ENCODE measurements at regions not wholly inside any gene's neighbourhood (a gene's known extent, or its start where the extent isn't known, plus 50 kb on each side); places are given as distances from the start of the nearest gene placed in this dataset.

DNA sequence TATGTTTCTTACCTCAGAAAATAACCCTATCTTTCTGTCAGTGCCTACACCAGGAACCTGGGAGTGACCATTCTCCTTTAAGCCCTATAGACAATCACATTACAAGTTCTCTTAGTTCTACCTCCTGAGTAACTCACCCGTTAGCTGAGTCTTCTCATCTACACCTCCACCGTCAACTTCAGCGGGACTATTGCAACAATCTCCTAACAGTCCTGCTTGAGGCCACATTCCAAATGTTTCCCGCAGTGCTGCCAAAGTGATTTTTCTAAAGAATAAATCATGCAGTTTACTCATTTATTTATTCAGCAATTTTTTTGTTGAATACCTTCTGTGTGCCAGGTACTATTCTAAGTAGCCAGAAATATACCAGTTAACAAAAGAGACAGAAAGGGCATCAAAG, 285.0 kb upstream of the GRIP1 start:
- no peak for DNase-seq (ENCODE audit: low spot score)

DNA sequence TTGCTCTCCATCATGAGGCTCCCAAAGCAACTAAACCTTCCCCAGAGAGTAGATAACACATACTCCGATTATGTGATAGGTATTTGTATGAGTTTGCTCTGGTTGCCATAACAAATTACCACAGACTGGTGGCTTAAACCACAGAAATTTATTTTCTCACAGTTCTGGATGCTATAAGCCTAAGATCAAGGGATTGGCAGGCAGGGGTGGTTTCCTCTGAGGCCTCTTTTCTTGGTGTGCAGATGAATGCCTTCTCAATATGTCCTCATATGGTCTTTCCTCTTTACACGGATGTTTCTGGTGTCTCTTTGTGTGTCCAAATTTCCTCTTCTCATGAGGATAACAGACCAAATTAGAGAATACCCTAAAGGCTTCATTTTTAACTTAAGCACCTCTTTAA, 285.8 kb upstream of the GRIP1 start:
- DNase-seq (ENCODE audit: low spot score): no peak

DNA sequence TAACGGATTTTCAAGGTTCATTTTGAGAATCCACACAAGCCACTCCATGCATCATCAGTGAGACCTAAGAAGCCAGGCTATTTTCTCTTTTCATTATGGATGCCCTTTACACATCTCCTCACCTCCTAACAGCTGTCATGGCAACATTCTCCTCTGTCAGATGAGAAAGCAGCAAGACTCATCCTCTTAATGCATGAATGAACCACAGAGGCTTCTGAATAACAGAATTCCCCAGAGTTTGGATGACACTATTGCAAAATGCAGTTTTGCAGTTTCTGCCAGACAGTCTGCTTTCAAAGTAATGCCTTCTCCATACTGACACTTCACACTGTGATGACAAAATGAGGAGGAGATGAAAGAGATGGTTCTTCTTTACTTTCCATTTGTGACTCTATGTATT, 286.7 kb upstream of the GRIP1 start:
- DNase-seq (ENCODE audit: low spot score): no peak

DNA sequence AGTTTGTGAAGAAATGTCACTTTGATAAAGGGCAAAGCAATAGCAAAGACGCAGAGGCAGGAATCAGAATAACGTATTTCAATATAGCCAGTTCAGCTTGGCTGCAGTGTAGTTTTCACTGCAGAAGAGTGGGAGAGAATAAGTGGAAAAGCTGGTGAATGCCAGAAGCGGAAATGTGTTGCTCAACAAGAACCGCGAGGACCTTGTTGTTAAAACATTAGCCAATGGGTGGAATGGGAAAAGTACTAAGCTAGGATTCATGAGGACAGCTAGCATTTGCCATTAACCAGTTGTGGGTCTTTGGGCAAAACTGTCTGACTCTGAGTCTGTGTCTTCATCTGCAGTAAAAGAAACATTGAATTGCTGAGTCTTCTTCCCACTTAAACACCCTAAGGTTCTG, 292.9 kb upstream of the GRIP1 start:
- DNase-seq (ENCODE audit: low spot score): no peak

DNA sequence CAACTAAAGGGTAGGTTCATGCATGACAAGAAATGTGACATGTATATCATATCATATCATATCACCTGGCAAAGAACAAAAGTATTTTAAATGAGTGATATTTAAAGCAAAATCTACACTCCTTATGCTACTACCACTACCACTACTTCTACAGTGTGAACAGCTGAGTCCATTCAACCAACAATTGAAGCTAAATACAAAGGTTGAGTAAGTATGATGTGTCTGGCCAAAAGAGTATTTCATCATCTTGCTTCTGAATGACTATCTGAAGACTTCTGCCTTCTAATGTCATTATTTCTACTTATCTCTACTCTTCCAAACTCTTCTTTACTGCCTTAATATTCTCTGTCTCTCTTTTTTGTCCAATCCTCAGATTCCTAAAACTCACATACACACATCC, 292.6 kb upstream of the CAND1 start:
- no peak for DNase-seq (ENCODE audit: low spot score)

DNA sequence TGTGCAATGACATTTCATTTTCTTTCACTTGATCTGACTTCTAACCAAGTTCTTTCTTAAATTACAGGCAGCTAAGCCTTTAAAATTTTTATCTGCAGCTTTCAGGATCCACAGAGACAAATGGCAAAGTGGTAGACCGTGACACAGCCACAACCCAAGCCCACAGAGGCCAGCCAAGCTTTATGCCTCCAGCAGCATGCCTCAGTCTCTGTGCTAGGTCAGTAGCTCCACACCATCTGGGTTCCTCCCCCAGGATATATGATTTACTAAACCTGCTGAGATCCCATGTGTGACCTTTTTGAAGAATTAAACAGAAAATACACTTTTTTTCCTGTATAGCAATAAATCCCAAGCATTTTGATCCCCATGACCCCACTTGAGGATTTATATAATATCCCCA, 290.4 kb upstream of the CAND1 start:
- no peak for DNase-seq (ENCODE audit: low spot score)

DNA sequence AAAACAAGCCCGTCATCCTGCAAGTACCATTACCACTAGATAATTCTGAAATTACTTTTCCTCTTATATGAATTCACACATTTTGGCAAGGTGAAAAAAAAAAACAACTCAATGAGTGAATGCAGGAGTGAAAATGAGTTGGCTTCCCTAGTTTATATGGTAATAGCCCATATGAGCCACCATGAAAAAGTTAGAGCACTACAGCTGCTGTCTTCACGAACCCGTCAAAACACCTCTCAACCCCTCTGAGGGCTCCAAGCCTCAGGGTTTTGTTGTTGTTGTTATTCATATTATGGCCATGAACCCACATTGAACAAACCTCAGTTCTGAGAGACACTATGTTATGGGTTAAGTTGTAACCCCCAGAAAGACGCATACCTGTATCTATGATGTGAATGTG, 289.9 kb upstream of the CAND1 start:
- DNase-seq (ENCODE audit: low spot score): no peak

DNA sequence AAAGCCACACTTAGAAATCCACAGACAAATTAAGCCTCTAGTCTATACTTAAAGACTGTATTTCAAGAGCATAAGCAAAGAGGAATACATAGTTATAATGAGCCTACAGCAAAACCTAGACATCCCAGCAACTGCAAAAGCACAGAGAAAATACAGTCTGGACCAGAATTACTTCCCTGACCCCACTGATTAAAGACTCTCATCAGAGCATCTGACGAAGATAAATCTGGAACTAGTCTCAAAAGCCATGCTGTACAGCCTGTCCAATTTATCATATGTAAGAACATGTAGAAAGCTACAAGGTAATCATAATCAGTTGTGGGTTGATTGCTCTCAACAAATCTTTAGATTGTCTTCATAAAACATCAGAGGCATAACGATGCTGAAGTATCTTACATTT, 285.1 kb upstream of the CAND1 start:
- no peak for DNase-seq (ENCODE audit: low spot score)

DNA sequence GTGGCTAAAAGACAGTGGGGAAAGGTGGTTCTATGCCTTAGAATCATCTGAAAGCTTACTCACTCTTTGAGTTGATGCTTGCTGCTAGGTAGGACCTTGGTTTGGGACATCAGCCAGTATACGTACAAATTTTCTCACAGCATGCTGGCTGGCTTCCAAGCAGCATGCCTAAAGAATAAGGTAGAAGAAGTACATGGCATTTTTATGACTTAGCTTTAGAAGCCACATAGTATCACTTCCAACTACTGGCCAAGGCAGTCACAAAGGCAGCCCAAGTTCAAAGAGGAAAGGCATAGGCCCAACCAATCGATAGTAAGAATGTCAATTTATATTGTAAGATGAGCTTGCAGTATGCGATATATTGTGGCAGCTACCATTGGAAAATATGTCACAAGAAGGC, 284.2 kb upstream of the CAND1 start:
- no peak for DNase-seq (ENCODE audit: low spot score)

DNA sequence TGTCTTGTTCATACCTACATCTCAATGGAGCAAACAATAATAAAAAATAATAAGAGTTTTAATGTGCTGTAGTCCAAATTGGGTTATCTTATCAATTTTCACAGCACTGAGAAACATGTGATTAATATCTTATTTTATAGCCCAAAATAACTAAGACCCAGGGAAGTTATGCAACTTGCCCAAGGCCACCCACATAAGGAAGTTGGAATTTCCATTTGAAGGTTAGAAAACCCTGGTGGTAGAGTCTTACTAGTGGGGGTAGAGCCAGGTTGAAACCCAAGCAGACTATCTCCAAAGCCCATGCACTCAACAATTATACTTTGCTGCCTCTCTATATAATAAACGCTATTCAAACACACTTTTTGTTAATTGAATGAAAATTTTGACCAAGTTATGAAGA, 270.0 kb upstream of the CAND1 start:
- no peak for DNase-seq (ENCODE audit: low spot score)

DNA sequence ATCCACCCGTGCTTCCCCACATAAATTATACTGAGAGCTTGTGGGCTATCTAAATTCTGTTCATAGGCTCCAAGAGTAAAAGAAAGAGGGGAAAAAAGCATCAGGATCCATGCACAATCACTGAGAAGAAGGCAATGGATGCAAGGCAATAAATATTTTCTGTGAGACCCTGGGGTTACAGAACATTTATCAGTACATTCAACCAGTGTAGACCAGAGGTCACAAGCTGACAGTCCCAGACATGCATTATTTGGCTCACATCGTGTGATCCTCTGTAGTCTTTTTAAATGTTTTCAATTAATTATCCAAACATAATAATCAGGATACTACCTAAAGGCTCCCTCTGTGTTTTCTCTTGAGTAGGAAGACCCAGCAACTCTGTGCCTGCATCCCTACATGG, 267.9 kb upstream of the CAND1 start:
- no peak for DNase-seq (ENCODE audit: low spot score)

DNA sequence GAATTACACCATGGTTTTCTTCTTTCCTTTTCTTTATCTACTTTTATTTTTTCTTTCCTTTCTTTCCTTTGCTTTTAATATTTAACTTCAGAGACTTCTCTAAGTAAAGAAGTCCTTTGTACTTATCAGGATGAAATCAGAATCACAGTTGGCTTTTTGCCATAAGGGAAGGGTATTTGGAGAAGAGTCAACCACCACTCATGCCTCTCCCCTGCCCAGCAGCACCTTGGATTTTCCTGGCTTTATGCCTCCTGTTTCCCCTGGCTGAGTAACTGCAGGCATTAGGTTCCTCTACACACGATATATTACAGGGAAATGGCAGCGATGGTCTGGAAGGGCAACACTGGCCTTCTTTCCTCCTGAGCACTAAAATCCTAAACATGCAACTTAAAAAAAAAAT, 266.4 kb upstream of the CAND1 start:
- no peak for DNase-seq (ENCODE audit: low spot score)

DNA sequence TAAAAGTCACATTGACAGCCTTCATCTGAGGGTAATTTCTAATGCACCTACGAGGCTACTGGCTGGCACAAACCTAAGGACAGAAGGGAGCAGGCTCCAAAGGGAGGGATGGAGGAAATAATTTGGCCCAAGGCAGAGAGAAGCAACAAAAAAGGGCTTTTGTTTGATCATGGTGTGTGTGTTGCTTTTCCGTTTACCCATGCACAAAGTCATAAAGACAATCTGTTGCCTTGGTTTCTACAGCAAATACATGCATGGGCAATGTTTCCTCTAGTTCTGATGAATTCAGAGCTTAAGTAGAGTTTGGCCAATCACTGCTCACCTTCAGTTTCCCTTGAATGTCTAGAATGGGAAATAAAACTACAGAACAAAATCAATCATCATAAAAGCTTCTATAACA, 262.5 kb upstream of the CAND1 start:
- no peak for DNase-seq (ENCODE audit: low spot score)

DNA sequence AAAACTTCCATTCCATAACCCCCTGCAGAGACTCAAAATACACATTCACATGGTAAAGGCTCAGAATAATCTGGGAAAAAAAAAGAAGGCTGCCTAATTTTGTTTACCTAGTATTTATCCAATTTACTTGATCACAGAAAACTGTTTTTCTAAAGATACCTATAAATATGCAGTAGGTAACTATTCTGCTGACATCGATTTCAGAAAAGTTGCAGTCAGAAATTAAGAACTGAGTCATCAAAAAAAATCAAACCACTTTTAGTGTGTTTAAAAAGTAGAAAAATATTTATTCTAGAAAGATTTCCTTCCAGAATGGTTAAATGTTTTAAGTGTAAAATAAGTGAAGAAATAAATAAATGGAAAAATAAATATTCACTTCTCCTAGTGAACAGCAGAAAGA, 254.5 kb upstream of the CAND1 start:
- no peak for DNase-seq (ENCODE audit: low spot score)

DNA sequence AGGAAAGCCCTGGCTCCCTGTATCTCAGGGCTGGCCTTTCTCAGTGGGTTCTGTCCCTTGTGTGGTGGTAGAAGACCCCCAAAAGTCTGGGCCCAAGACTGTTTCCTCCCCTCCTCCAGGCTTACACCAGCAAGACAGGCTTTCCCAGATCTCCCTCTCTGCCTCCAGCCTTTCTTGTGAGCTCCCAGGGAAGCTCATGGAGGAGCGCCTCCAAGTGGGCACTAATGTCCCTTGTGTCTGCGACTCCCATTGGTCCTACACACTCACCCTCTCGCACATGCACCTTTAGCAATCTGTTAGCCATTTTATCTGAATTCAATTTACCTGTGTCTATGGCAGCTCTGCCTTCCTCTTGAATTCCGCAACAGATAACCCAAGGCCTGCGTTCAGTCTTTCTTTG, 251.1 kb upstream of the CAND1 start:
- DNase-seq (ENCODE audit: low spot score): no peak

DNA sequence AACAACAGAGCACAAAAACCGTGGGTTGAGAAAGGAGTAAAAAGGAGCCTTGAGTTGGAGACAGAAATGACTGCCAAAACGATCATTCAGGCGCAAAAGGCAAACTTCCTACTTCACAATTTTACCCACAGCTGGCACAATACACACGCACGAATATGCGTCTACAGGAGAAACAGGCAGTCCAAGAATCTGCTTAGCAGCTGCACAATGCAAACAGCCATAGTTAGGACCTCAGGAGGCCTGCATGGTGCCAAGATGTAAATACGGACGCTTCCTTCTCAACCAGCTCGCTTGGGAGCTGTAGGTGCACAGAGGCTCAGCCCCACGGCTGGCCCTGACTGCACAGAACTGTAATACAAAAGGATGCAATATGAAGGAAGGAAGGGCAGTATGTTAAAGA, 250.1 kb upstream of the CAND1 start:
- DNase-seq (ENCODE audit: low spot score): no peak

DNA sequence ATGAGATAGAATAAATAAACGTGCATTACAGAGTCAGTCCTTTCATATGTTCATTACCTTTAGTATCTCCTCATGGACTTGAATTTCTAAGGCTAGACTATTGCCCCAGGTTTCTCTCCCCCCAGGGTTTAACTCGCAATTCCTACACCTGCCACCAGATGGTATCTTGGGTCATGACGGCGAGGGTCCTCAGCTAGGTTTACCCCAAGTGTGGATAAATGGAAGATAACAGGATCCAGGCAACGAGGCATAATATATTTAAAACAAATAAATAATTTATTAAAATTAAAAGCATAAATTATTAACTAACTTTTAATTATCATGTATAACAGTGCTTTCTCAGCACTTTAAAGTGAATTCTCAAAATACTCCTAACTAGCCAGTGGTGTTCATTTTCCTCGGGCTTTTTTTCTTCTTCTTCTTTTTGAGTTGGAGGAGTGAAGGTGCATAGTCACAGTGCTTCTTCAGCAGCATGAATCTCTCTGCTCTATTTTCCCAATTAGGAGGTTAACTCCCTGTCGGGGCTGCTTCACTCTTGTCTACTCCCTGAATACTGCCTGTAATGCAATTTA, 243.5 kb upstream of the CAND1 start:
- peak; percentile 25 for DNase-seq (ENCODE audit: low spot score)

DNA sequence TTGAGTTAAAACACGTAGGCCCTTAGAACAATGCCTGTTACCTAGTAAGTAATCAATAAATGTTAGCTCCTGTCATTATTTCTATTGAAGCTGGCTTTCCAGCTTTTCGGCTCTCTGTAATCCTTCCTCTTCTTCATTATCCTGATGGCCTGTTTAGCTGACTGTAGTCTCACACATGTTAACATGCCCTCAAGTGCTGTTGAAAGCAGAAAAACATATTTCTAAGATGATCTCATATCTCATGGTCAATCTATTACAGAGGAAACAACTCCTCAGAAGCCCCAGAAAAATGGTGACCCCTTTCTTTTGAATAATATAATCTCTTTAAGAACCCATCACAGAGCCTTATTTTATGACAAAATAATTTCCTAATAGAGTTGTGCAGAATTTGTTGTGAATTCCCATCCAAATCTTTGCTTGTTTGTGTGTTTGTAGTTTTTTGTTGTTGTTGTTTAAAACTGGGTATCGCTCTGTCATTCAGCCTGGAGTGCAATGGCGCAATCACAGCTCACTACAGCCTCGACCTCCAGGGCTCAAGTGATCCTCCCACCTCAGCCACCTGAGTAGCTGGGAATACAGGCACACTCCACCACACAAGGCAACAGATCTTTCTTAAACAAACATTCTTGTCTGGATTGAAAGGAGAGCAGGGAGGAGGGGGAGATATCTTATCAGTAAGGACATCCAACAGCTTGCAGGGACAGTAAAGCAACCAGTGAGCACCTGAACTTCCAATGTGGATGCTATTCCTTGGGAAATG, 242.5 kb upstream of the CAND1 start:
- DNase-seq (ENCODE audit: low spot score): no peak

DNA sequence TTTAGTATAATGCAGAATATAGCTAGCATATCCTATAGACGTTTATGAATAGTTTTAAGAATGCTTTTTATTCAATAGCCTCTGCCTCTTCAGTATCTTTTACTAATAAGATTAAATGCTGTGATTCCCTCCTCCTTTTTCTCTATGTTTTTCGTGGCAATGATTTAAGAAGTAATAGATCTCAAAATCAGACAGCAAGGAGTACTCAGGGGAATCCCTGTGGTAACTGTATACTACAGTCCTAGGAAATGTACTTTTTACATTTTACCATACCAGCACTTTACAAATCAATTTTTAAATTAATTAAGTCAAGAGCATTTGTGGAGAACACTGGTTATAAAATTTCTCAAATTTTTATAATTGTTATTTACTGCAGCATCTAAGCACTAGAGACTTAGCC, 240.6 kb upstream of the CAND1 start:
- no peak for DNase-seq (ENCODE audit: low spot score)

DNA sequence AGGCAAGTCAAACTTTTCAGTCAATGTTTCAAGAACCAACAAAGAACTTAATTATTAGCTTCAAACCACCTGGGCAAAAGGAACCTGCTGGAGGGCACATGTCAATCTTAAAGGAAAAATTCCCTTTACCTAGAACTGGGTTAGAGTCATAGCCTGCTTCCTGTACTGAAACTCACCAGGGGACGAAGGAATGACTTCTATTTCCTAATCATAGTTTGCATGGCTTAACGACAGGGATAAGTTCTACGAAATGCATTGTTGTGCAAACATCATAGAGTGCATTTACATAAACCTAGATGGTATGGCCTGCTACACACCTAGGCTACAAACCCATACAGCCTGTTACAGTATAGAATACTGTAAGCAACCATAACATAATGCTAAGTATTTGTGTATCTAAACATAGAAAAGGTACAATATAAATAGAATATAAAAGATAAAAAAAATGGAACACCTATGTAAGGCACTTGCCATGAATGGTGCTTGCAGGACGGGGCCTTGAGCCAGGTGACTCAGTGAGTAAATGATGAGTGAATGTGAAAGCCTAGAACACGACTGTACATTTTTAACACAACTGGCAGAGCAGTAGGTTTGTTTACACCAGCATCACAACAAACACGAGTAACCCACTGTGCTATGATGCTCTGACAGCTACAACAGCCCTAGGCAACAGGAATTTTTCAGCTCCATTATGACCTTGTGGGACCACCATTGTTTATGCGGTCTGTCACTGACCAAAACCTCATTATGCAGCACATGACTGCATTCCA, 234.9 kb upstream of the CAND1 start:
- no peak for DNase-seq (ENCODE audit: low spot score)

DNA sequence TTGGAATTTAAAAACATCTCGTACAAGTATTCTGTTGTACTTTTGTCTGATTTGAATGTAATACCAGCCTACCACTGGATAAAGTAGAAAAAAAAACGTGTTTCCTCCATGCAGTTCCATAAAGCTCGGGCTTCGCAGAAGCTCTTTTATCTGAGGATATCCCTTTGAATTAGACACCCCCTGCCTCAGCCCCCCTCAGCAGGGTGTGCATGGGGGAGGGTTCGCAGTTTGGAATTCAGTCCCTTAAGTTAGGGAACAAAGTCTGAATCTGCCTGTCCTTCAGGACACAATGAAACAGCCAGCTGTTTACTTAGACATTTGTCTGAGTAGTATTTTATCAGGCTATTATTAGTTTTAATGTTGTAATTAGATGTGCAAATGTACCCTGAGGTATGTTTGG, 234.0 kb upstream of the CAND1 start:
- no peak for DNase-seq (ENCODE audit: low spot score)

DNA sequence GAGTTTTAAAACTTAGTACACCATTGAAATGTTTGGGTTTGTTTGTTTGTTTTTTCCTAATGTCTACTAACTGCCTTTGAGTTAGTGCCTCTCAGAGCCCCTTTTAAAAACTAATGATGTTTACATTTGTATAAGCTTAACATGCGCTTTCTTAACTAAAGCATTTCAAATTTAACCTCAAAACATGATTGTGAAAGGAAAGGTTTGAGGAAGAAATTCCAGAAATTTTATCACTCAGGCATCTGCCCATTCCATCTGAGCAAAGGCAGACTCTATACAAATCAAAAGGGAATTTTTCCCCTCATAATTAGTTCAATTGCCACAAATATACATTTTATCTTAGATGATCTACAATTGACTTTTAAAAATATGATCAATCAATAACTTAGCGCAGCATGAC, 230.7 kb upstream of the CAND1 start:
- DNase-seq (ENCODE audit: low spot score): no peak

DNA sequence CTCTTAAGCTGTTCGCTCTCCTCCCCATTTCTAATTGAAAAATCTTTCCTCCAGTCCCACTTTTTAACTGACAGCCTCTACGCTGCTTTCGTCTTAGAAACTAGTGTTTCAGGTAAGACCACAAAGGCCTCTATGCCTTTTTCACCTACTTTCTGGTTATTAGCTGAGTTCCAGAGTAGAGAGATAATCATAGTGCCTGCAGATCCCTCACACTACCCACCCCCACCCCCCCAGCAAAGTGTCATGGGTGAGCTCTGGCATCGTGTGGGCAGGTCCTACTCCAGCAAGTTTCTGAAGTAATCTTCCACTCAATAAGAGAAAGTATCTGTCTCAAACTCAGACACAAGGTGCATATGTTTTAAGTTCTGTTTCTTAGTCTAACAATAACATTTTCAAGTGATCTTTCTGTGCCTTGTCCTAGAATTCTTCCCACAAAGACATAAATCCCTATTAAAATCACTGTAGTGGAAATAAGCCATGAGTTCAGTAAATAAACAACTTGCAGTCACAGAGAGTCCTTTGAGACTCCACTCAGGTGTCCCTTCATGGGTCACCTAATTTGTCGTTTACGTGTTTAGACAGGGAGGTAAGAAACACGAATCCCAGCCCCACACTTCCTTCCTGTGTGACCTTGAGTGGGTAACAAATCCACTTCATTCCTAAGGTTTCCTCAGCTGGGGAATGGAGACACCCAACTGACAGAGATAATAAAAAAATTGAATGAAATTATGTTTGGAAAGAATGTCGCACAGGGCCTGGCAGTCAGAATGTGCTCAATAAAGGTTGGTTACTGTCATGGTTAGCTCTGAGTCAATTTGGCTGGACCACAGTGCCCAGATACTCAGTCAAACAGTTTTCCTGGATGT, 228.9 kb upstream of the CAND1 start:
- no peak for DNase-seq (ENCODE audit: low spot score)
